ENCODE measurements at regions not wholly inside any gene's neighbourhood (a gene's known extent, or its start where the extent isn't known, plus 50 kb on each side); places are given as distances from the start of the nearest gene placed in this dataset.

DNA sequence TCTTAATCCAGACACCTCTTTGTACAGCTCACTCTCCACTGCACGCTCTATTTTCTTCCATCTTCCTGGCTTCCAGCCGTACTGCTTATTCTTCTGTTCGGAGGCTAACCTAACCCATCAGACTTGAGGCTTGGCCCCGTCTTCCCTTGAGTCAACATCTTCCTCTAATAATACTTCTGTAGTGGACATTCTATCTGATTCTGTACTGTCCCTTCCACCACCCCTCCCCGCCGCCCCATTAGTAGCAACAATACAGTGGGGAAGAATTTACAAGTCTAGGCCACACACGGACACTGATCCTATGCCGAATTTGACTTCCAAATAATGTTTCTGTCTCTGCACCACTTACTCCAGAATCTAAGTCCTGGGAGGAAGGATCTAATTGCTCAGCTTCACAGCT, 86.0 kb upstream of the TNRC6A start:
- TF ChIP-seq EP300 (IDR thresholded peaks at IDR 0.05) = no peak
- TF ChIP-seq POLR2A (IDR thresholded peaks at IDR 0.05) = no peak
- no peak for TF ChIP-seq CTCF (IDR thresholded peaks at IDR 0.05)
- TF ChIP-seq POLR2AphosphoS5 (IDR thresholded peaks at IDR 0.05) = no peak
- Histone ChIP-seq H3K27me3 (no peaks in the 10 kb centered on the region), H3K27ac (no peak overlapping the region), H3K9me3 (no peaks in the 10 kb centered on the region), H3K36me3 (no peaks in the 10 kb centered on the region), H3K4me1 (peaks cover 3% of the 10 kb centered on the region), H3K4me3 (no peak overlapping the region)
- WGBS = 93% methylated on average over 8 of the region's 8 CpGs
- DNase-seq (ENCODE audit: low spot score in 2 of 2) = no peak

DNA sequence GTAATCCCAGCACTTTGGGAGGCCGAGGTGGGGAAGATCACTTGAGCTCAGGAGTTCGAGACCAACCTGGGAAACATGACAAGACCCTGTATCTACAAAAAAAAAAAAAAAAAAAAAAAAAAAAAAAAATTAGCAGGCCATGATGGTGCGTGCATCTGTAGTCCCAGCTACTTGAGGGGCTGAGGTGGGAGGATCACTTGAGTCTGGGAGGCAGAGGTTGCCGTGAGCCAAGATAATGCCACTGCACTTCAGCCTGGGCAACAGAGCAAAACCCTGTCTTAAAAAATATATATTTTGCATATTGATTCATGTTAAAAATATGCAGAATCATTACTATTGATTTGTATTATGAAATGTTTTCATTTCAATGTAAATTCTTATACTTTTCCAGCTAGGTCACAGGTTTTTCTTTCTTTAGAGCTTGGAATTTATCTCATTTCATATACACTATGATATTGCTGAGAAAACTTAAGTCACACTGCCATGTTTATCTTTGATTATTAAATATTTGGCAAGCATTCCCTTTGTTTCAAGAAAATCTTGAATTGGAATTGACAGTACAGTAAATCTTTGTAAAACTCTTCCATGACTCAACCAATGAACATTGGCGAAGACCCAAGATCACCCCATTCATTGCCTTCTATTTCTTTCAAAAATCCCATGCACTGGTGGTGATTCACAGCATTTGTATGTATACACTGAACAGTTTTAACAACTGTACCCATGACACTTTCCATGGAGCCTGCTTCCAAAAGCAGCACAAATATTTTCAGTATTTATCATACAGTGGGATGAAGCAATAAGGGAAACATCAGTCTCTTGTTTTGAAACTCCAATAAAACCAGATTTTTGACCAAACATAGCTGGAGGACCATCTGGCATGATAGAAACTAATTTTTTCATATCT, 83.5 kb upstream of the TNRC6A start:
- no peak overlapping the region for H3K27ac ChIP-seq
- H3K27me3 ChIP-seq = peaks cover 4% of the 10 kb centered on the region
- no peaks in the 10 kb centered on the region for H3K36me3 ChIP-seq
- WGBS = 72% methylated on average over 5 of the region's 5 CpGs
- no peaks in the 10 kb centered on the region for H3K9me3 ChIP-seq
- no peak for TF ChIP-seq CTCF (IDR thresholded peaks at IDR 0.05)
- peak in 1 of 3 donors; percentile 4 for TF ChIP-seq POLR2AphosphoS5 (IDR thresholded peaks at IDR 0.05)
- H3K4me1 ChIP-seq = peaks cover 3% of the 10 kb centered on the region
- no peak overlapping the region for H3K4me3 ChIP-seq
- DNase-seq (ENCODE audit: low spot score in 2 of 2) = no peak

DNA sequence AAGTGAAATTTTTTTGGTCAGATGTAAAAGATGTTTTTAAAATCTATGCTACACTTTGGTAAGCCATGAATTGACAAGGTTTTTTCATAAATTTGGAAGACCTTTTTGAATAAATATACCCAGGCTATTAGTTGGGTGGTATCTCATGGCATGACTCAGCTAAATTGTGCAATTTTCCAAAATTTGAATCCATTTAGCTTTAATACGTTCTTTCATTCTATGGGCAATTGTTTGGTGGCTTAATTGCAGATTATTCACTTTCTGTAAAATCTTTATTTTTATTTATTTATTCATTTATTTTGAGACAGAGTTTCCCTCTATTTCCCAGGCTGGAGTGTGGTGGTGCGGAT, 82.8 kb upstream of the TNRC6A start:
- Histone ChIP-seq H3K36me3 (no peaks in the 10 kb centered on the region), H3K4me1 (peaks cover 3% of the 10 kb centered on the region), H3K4me3 (no peak overlapping the region), H3K27me3 (peaks cover 4% of the 10 kb centered on the region), H3K9me3 (no peaks in the 10 kb centered on the region), H3K27ac (no peak overlapping the region)
- WGBS = 58% methylated on average over 2 of the region's 2 CpGs
- no peak for TF ChIP-seq EP300 (IDR thresholded peaks at IDR 0.05)
- no peak for TF ChIP-seq CTCF (IDR thresholded peaks at IDR 0.05)
- TF ChIP-seq POLR2AphosphoS5 (IDR thresholded peaks at IDR 0.05) = no peak
- TF ChIP-seq POLR2A (IDR thresholded peaks at IDR 0.05) = no peak
- DNase-seq (ENCODE audit: low spot score in 2 of 2) = no peak

GRCh38 chr16:24652209-24652712, 77.2 kb upstream of the TNRC6A start:
- TF ChIP-seq POLR2AphosphoS5 (IDR thresholded peaks at IDR 0.05) = no peak
- no peak for TF ChIP-seq EP300 (IDR thresholded peaks at IDR 0.05)
- TF ChIP-seq CTCF (IDR thresholded peaks at IDR 0.05) = no peak
- TF ChIP-seq POLR2A (IDR thresholded peaks at IDR 0.05) = no peak
- WGBS = 72% methylated on average over 4 of the region's 4 CpGs
- H3K27me3 ChIP-seq = peaks cover 4% of the 10 kb centered on the region
- no peaks in the 10 kb centered on the region for H3K4me1 ChIP-seq
- no peaks in the 10 kb centered on the region for H3K36me3 ChIP-seq
- no peaks in the 10 kb centered on the region for H3K9me3 ChIP-seq
- H3K27ac ChIP-seq = no peak overlapping the region
- H3K4me3 ChIP-seq = no peak overlapping the region
- no peak for DNase-seq (ENCODE audit: low spot score in 2 of 2)

DNA sequence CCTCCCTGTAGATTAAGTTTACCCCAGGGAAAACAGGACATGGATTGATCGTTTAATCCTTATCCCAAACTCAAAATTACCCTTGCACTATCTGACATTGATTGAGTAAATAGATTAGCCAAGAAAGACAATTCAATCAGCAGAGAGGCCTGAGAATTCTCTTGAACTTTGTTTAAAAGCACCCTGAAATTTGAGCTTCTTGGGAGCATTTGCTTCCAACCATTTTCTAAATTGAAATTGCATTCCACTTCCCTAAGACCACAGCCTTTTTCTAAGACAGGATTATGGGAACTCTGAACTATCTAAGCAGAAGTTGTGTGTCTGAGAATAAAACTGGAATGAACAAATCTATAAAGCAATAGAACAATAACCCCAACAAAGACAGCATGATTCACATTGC, 76.6 kb upstream of the TNRC6A start:
- Histone ChIP-seq H3K4me3 (no peak overlapping the region), H3K4me1 (no peaks in the 10 kb centered on the region), H3K9me3 (no peaks in the 10 kb centered on the region), H3K27me3 (peaks cover 4% of the 10 kb centered on the region), H3K27ac (no peak overlapping the region), H3K36me3 (no peaks in the 10 kb centered on the region)
- no peak for TF ChIP-seq CTCF (IDR thresholded peaks at IDR 0.05)
- TF ChIP-seq POLR2AphosphoS5 (IDR thresholded peaks at IDR 0.05) = no peak
- no peak for TF ChIP-seq POLR2A (IDR thresholded peaks at IDR 0.05)
- TF ChIP-seq EP300 (IDR thresholded peaks at IDR 0.05) = no peak
- WGBS = 59% methylated on average over 1 of the region's 1 CpG
- no peak for DNase-seq (ENCODE audit: low spot score in 2 of 2)

Data from suprapubic skin (tissue), 4 donors.